Hippocampal formation (tissue), 2 donors: ENCODE measurements at regions not wholly inside any gene's neighbourhood (a gene's known extent, or its start where the extent isn't known, plus 50 kb on each side); places are given as distances from the start of the nearest gene placed in this dataset.
A peak's percentile ranks its signal among the peaks of the same experiment; 100 is the strongest.

Experiments used
- DNase-seq, 2 donors: peaks; one replicate each; lab custom pipeline; 2025; lab: John Stamatoyannopoulos, UW

- no peak for DNase-seq
Observed at GRCh38 chr10:7027913-7028808, 382.7 kb downstream of the SFMBT2 start.

DNA sequence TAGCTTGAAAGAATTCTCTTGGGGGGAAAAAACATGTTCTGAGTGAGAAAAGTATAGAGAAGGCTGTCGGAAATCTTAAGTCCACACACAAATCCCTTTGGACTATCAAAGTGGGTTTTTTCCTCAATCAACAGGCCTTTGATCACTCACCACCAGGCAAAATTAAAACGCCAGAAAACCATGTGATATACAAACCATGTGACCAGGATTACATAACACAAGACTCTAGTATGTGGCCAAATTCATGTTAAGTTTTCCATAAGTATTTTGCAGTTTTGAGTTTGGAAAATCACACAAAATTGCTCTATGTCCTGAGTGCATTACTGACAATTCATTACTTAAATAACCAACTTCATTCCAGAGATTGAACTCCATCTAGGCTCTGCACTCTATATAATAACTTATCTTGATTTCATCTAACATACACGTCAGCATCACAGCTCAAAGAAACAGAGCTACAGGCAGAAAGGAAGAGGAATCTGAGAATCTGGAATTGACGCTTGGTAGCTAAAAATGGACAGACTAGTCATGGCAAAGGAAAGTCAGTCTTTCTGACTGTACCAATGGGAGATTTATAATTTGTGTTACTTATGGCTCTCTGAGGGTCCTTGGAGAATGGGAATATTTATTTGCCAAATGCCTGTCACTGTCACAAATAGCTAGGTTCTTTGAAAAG lies 383.5 kb downstream of the SFMBT2 start:
- DNase-seq: no peak

DNA sequence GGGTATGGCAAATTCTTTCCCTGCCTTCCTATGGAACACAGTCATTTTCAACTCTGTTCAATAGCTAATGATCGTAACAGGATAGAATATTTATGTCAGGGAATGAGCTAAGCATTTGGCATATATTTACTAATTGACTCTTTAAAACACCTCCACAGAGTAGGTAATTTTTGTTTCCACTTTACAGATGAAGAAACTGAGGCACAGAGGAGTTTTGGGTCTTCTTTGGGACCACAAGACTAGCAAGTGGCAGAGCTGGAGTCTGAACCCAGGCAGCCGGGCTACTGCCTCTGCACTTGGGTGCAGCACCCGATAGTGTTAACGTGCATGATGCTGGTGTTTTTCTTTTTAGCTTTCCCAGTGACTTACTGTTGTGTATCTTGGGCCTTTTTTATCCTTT lies 384.0 kb downstream of the SFMBT2 start:
- DNase-seq: no peak

DNA sequence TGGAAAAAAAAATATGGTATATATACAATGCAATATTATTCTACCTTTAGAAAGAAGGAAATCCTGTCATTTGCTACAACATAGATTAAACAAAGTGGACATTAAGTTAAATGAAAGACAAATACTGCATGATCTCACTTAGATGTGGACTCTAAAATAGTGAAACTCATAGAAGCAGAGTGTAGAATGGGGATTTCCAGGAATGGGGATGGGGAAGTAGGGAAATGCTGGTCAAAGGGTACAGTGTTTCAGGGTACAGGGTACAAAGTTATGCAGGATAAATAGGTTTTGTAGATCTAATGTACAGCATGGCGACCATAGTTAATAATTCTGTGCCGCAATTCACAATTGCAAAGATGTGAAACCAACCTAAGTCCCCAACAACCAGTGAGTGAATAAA lies 385.5 kb downstream of the SFMBT2 start:
- DNase-seq: no peak

GRCh38 chr10:7015457-7015856 lies 395.4 kb downstream of the SFMBT2 start:
- no peak for DNase-seq

DNA sequence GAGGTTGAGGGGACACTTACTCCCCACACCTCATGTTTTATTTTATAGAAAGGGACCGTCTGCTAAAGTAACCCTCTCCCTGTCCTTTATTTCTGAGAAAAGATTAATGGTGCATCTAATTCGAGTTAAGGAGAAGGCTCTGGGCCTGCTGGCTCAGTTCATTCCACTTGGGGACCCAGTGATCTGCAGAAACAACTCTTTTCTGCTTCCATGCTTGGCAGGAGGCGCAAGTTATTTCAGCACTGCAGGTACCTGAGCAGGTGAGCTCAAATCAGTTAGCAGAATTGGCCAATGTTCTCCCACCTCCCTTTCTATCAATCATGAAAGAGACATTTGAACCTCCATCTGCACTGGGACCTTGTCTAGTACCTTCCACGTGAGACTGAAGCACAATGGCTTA lies 396.1 kb downstream of the SFMBT2 start:
- no peak for DNase-seq

- DNase-seq: no peak
Observed at GRCh38 chr10:7011994-7012393, 398.8 kb downstream of the SFMBT2 start.

GRCh38 chr10:7008645-7009044 lies 402.2 kb downstream of the SFMBT2 start:
- DNase-seq: no peak

- no peak for DNase-seq
Observed at GRCh38 chr10:7007600-7008190, 403.1 kb downstream of the SFMBT2 start.

DNA sequence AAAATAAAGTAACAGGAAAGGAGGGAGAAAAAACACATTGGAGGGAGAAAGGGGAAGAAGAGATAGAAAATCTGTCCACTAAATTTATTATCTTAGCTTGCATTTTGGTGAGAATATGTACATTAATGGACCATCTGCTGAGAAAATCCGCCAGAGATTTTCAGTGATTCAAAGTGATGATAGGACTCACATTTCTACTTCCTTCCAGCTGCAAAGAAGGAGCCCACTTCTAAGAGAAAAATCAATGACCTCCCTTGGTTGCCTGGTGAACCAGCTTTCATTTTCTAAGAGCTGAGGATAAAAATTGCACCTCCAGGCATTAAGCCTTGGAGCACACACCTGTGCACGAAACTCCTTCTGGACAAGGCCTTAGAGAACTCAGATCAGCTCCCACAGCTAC lies 404.3 kb downstream of the SFMBT2 start:
- no peak for DNase-seq

GRCh38 chr10:7003831-7004395 lies 406.9 kb downstream of the SFMBT2 start:
- no peak for DNase-seq

DNA sequence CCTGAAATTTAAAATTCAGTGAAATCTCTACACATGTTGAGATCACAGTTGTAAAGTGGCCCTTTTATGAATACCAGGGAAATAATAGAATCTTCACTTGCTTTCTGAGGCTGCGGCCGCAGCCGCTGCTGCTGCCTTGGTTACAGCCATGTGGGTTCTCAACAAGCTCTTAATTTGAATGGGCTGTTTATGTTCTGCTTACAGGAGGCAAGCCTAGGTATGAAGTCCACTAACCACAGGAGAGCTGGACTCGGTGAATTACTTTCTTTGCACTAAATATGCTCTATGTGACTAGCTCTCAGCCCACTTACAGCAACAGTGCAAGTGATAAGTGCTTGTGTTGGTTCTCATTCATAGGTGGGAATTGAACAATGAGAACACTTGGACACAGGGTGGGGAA lies 410.8 kb downstream of the SFMBT2 start:
- DNase-seq: peak in 1 of 2 donors; percentile 45

GRCh38 chr10:6999232-6999925 lies 411.5 kb downstream of the SFMBT2 start:
- peak; percentile 63 to 68 for DNase-seq

DNA sequence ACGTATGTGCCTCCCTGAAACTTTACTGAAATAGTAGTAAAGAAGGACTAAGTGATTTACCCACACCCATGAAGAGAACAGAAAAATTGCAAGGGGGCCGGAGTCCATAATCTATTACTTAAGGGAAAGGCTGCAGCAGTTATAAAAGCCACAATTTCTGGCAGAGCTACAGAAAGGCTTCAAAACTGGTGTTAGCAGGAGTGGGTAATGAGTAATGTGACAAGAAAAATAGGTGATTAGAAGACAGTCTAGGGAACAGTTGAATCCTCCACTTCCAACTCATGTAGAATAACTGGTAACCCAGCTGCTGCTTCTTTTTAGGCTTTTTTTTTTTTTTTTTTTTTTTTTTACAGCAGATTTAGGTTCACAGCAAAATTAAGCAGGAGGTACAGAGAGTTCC lies 413.3 kb downstream of the SFMBT2 start:
- DNase-seq: no peak

GRCh38 chr10:6996431-6996830 lies 414.4 kb downstream of the SFMBT2 start:
- no peak for DNase-seq

GRCh38 chr10:6995831-6996230 lies 415.0 kb downstream of the SFMBT2 start:
- DNase-seq: no peak

GRCh38 chr10:6995341-6995740 lies 415.3 kb upstream of the PRKCQ start:
- no peak for DNase-seq

DNA sequence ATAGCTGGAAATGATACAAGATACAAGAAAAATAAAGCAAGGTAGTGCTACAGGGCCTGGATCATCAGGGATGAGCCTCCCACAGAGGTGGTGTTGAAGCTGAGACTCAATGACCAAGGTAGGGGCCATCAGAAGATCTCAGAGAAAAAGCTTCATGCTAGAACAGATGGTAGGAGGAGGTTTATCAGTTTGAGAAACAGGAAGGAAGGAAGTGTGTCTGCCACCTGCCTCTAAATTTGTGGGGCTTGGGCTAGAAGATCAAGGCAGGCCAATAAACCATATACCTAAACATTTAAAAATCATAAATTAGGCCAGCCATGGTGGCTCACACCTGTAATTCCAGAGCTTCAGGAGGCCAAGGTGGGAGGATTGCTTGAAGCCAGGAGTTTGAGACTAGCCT lies 410.8 kb upstream of the PRKCQ start:
- DNase-seq: no peak

GRCh38 chr10:6988654-6989053 lies 408.6 kb upstream of the PRKCQ start:
- DNase-seq: no peak

GRCh38 chr10:6987536-6987945 lies 407.5 kb upstream of the PRKCQ start:
- DNase-seq: peak; percentile 86 to 93

- DNase-seq: no peak
Observed at GRCh38 chr10:6986927-6987326, 406.9 kb upstream of the PRKCQ start.

DNA sequence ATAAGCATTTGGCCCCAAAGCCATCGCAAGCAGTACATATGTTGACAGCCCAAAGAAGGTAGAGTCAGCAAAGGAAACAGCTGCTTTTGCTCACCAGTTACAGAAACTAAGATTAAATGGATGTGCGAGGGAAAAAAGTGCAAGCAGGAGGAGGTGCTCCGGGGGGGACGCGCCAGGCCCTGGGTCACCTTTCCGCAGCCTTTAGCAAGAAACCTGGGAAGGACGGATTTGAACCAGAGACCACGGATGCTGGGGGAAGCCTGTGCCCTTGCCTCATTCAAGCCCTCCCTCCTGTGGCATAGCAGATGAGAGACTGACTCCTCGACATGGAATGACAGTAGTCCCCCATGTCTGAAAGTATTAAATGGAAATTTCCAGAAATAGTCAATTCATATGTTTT lies 405.6 kb upstream of the PRKCQ start:
- no peak for DNase-seq
